ENCODE measurements at regions not wholly inside any gene's neighbourhood (a gene's known extent, or its start where the extent isn't known, plus 50 kb on each side); places are given as distances from the start of the nearest gene placed in this dataset.
A peak's percentile ranks its signal among the peaks of the same experiment; 100 is the strongest.
"Not testable (repeated sequence)": the region's sequence is repeated elsewhere in the genome, so short reads cannot be mapped to it uniquely, and the experiment has no call there.

DNA sequence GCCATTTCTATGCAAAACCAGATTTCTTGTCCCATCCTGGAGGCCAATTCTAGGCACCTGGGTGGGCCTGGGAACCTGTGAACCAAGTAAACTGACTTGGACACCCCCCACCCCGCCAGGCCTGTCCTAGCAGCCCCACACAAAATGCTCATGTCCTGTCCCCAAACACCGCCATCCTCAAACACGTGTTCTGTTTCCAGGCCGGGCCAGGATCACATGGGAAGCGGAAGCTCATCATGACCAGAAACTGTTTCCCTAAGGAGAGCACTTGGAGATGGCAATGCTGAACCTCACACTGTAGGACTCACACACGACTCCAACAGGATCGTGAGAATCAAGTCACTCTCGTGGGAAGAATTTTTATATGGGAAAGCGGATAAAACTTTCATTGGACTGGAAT, 78.7 kb upstream of the DRD5 start:
- not testable (repeated sequence) for DNase-seq (ENCODE audit: low read depth in 2 of 2)

DNA sequence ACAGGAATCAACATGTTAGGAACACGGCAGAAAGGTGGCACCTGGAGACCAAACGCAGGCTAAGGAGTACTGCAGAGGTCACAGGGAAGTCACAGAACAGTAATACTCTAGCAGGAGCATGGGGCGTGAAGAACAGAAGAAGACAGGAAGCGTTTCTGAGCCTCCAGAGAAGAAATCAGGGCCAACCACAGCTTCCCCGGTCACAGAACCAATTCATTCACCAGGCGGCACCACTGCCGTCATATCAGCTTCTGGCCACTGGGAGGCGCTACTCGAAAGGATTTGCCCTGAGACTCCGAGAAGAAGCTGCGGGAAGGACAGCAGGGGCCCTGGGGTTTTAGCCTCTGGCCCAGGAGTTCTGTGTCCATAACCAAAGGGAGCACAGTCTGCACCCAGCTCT, 78.0 kb upstream of the DRD5 start:
- peak; percentile 13 to 37 for DNase-seq (ENCODE audit: low read depth in 2 of 2)

DNA sequence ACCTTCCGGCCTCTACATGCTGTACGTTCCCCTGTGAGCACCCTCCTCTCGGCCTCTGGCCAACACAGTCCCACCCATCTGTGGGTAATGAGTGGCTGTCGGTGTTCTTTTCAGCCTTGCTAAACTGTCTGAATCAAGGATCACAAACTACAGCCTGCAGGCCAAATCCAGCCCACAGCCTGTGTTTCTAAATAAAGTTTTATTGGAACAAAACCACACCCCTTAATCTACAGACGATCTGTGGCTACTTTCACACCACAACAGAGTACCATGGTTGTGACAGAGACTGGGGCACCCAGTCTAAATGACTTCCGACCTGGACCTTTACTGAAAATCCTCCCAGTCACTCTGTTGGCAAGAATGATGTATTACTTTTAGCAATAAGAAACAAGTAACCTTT, 77.3 kb upstream of the DRD5 start:
- not testable (repeated sequence) for DNase-seq (ENCODE audit: low read depth in 2 of 2)

GRCh38 chr4:9704551-9705332, 76.7 kb upstream of the DRD5 start:
- DNase-seq (ENCODE audit: low read depth in 2 of 2) = no peak

GRCh38 chr4:9707281-9707680, 74.2 kb upstream of the DRD5 start:
- DNase-seq (ENCODE audit: low read depth in 2 of 2) = not testable (repeated sequence)

- DNase-seq (ENCODE audit: low read depth in 2 of 2) = not testable (repeated sequence)
Observed at GRCh38 chr4:9707936-9708335, 73.5 kb upstream of the DRD5 start.

GRCh38 chr4:9709724-9710123, 71.7 kb upstream of the DRD5 start:
- DNase-seq (ENCODE audit: low read depth in 2 of 2) = no peak

DNA sequence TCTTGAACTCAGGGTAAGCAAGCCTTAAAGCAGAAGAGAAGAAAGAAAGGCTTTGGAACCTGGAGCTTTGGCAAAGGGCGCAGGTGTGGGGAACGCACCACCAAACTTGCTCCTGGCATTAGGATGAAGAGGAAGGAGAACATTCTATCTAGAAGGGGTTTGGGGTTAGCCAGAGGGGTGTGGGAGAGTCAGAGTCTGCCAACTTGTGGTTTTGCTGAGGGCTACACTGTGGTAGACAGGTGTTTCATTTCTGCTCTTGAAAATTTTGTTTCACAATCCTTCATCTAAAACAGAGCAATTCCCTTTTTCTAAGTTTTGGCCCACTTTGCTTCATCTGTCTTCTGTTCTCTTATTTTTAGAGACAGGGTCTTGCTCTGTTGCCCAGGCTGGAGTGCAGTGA, 66.2 kb upstream of the DRD5 start:
- not testable (repeated sequence) for DNase-seq (ENCODE audit: low read depth in 2 of 2)

GRCh38 chr4:9716093-9716492, 65.3 kb upstream of the DRD5 start:
- DNase-seq (ENCODE audit: low read depth in 2 of 2) = no peak

GRCh38 chr4:9718246-9718939, 63.0 kb upstream of the DRD5 start:
- DNase-seq (ENCODE audit: low read depth in 2 of 2) = not testable (repeated sequence)

- not testable (repeated sequence) for DNase-seq (ENCODE audit: low read depth in 2 of 2)
Observed at GRCh38 chr4:9722131-9722530, 59.3 kb upstream of the DRD5 start.

Measured in stimulated activated CD4-positive, alpha-beta T cell treated with anti-CD3 and anti-CD28 coated beads, Interleukin-1b, Interleukin-23, amount 100 ng/mL, for 1 hour (primary cell).